HTR-8/SVneo (cell line): ENCODE measurements at regions not wholly inside any gene's neighbourhood (a gene's known extent, or its start where the extent isn't known, plus 50 kb on each side); places are given as distances from the start of the nearest gene placed in this dataset.

Source experiments
- DNase-seq: peaks from one replicate; pipeline ENCODE4 v3.0.0; 2011; ENCODE audit warnings: low spot score, mixed read lengths; ENCODE audit not compliant: insufficient read length
- FAIRE-seq: peaks from 2 replicates; lab custom pipeline; 2011; peaks lifted over from hg19 to GRCh38; lab: Jason Lieb, UNC

- no peak for FAIRE-seq
- DNase-seq: no peak
These were observed 271.4 kb downstream of the RASSF9 start for GRCh38 chr12:85564786-85565185.

DNA sequence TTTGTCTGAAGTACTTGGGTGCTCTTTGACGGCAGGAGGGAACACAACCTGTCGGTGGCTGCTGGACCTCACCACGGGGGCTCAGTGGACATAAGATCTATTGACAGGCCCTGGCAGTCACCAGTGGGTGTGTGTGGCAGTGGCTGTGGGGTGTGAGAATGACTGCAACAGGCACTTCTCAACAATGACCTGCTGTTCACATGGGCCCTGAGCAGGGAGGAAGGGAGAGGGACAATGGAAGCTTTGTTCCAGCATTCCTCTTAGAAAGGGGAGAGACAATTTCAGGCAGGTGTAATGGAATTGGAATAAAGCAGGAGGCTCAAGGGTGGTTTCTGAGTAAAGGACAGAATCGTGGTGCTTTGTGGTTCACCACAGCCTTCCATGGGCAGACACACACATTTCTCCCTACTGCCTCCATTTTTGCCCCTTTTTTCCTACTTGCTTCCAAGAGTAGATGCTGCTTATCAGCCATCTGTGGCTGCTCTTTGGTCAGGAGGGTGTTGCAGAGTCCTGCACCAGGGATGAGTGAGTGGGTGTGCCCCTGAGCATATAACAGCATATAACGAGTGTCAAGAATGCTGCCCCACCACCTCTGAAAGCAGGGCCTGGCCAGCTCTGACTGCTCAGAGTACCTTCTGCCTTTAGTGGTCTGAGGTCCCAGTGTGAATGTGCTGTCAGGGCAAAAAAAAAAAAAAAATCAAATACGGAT is 267.7 kb downstream of the RASSF9 start:
- FAIRE-seq (no peak), DNase-seq (no peak)

- FAIRE-seq (no peak), DNase-seq (no peak)
These were observed 266.9 kb downstream of the RASSF9 start for GRCh38 chr12:85569261-85569660.

DNA sequence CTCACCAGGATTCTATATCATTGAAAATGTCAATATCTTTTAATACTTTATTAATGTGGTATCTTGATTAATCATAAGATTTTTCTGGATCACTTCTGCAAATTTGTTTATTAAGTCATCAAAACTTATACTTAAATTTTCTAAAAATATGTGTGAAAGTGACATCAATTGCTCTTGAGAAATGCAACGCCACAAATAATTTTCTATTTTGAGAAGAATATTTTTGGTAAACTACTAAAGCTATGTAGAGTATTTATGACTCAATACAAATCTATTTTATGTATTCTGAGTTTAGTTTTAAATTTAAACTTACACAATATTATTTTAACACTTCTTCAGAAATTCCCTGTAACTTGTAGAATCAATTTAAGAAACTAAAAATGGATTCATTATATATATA is 263.3 kb downstream of the RASSF9 start:
- DNase-seq: no peak

DNA sequence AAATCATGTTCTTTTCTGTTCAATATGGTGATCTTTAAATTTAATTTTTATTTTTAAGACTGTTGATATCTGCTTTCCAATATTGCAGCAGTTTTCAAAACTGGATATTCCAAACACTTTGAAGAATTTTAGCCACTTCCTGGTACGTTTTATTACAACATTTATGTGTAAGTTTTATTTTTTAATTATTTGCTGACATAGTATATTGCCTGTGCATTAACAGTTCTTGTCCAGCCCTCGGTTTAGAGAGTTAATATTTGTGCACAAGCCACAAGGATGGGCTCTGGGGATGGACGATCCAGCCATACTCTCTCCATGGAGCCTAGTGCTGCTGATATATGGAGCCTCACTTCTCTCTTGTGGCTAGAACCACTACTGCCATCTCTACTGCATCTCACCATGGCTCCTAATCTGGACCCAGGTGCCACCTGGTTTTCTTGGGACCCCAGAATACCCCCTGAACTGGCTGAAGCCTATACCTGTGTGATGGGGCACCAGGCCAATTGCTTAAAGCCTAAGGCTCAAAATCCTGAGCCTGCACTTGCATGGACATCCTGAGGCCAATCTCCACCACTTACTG is 262.5 kb downstream of the RASSF9 start:
- FAIRE-seq (no peak), DNase-seq (no peak)

More for the DNA sequence above, 263.3 kb downstream of the RASSF9 start:
- FAIRE-seq: no peak

DNA sequence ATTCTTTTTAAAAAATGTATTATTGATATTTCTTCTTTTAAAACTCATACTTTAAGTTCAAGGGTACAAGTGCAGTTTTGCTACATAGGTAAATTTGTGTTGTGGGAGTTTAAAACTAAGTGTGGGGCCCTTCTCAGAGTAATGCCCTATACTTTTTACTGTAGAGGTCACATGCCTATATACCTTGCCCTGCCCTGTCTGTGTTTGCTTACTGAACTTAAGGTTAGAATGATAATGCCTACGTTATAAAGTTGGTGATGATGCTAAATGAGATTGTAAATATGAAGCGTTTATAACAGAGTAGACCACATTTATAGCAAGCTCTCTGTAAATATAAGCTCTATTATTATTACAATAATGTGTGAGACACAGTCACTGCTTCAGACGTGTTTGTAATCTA is 261.9 kb downstream of the RASSF9 start:
- DNase-seq (no peak), FAIRE-seq (no peak)

- peak; percentile 51 for DNase-seq
- FAIRE-seq: peak; percentile 33
These were observed 260.8 kb downstream of the RASSF9 start for GRCh38 chr12:85575120-85576096.

GRCh38 chr12:85580562-85581168 is 255.5 kb downstream of the RASSF9 start:
- FAIRE-seq: no peak

DNA sequence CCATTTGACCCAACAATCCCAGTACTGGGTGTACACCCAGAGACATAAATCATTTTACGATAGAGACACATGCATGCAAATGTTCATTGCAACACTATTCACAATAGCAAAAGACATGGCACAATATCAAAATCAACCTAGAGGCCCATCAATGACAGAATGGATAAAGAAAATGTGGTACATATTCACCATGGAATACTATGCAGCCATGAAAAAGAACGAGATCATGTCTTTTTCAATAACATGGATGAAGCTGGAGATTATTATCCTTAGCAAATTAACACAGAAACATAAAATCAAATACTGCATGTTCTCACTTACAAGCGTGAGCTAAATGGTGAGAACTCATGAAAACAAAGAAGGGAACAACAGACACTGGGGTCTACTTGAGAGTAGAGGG is 249.1 kb downstream of the RASSF9 start:
- DNase-seq (no peak), FAIRE-seq (no peak)

More at GRCh38 chr12:85580562-85581168, 255.5 kb downstream of the RASSF9 start:
- DNase-seq: no peak

GRCh38 chr12:85588221-85588620 is 248.0 kb downstream of the RASSF9 start:
- DNase-seq (no peak), FAIRE-seq (no peak)

GRCh38 chr12:85600841-85601240 is 235.4 kb downstream of the RASSF9 start:
- no peak for DNase-seq

DNA sequence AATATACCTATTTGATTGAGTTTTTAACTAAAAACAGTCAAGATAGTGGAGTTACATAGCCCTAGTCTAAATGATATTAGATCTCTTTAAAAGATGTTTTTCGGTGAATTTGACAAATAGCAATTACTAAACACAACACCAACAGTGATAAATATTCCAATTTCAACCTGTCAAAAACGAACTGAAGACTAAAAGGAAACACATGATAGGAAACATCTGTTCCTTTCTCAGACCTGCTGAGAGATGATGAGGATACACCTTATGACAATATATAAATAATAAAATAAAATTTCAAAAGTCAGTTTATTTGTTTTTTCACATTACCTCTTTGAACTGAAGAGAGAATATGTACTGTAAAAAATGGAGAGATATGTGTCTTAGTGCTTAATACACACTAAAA is 232.7 kb downstream of the RASSF9 start:
- FAIRE-seq: no peak
- DNase-seq: no peak

More at GRCh38 chr12:85600841-85601240, 235.4 kb downstream of the RASSF9 start:
- FAIRE-seq: no peak

GRCh38 chr12:85606455-85606854 is 229.8 kb downstream of the RASSF9 start:
- no peak for DNase-seq
- FAIRE-seq: no peak

DNA sequence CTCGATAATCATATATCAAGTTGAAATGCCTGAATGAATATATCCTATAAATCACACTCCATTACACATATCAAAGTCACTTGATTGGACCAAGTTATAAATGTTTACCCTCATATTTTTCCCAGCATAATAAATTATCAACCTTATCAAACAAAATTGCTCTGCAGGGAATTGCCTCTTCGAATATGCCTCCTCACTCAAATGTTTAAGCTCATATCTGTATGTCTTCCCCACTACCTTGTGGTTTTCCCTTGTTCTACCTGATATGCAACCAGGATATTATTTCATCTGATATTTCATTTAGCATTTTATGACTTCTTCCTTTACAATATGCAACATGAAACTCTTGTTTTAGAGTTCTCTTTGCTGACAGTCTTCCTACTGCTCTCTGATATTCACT is 226.4 kb downstream of the RASSF9 start:
- FAIRE-seq (no peak), DNase-seq (no peak)

GRCh38 chr12:85610194-85610593 is 226.0 kb downstream of the RASSF9 start:
- FAIRE-seq: no peak
- no peak for DNase-seq

DNA sequence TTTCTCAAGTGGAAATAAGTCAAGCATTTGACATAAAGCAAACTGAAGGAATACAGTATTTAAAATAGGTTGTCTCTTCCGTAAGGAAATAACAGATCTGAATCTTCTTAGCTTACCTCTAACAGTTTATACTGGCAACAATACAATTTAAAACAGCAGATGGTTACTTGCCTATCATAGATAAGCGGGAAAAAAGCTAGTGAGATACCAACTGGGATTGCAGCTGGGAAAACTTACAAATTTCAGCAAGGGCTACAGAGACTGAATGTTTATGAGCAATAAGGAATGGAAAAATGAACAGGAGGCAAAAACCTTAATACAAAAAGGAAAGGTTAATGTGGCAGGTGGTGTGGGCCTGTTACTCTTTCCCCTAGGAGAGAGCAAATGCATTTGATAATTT is 220.0 kb downstream of the RASSF9 start:
- FAIRE-seq (no peak), DNase-seq (no peak)

DNA sequence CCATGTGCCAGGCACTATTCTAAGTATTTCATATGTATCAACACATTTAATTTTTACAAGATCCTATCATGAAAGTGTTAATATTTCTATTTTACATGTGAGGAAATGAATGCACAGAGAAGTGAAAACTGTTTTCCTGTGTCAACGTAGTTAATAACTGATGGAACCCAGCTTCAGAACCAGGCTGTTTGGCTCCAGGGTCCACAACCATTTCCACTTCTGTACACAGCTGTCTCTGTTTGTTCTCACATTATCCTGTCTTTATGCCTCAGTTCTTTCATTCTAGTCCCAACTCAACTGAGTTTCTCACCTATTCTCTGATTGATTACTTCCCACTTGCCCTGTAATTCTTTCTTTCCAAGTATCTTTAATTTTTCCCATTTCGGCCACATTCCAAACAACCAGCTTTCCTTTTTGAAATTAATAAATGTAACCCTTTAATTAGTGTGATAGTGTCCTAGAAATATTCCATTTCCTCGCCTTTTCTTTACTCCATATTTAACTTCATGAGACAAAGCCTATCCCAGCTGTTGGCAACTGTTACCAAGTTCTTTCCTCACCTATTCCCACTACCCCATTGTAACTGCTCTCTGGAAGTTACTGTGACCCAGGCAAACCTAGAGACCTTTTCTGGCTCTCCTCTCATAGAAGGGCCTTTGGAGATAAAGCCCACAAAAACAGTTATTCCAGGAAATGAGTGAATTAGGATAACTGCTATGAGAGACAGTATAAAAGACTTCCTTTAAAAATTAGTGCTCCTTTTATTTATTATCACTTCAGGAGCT is 218.7 kb downstream of the RASSF9 start:
- DNase-seq (no peak), FAIRE-seq (no peak)

DNA sequence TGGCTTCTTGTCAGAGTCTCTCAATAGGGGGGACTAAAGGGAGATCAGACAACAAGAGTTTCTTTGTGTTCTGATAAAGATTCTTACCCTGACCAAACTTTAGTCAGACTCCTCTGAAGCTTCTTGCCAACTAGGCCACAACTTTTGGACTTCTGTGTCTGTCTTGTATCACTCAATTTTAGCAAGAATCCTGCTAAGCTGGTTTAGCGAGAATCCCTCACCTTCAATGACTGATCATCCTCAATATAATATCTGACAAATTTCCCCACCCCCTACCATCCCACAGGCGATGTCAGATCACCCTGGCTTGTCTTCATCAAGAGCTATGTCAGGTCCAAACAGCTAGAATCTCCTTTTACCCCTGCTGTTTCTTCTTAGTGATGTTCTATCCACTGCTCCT is 215.2 kb downstream of the RASSF9 start:
- FAIRE-seq: no peak

GRCh38 chr12:85623763-85624162 is 212.4 kb downstream of the RASSF9 start:
- FAIRE-seq (no peak), DNase-seq (no peak)

More for the DNA sequence above, 215.2 kb downstream of the RASSF9 start:
- DNase-seq: no peak

GRCh38 chr12:85625467-85625866 is 210.7 kb downstream of the RASSF9 start:
- DNase-seq (no peak), FAIRE-seq (no peak)
